GM12875 (cell line): ENCODE measurements at regions not wholly inside any gene's neighbourhood (a gene's known extent, or its start where the extent isn't known, plus 50 kb on each side); places are given as distances from the start of the nearest gene placed in this dataset.

ENCODE experiments used
- H3K4me3 ChIP-seq: one replicate; pipeline ENCODE4 v1.5.1; 2011; ENCODE audit warnings: low read depth, low read length, control low read depth
- CTCF ChIP-seq: IDR thresholded peaks from 2 replicates; pipeline ENCODE4 v1.5.1; 2011; ENCODE audit warnings: low read depth, mild to moderate bottlenecking, control low read depth, inconsistent platforms, low read length, moderate library complexity, borderline replicate concordance; ENCODE audit not compliant: insufficient read depth

DNA sequence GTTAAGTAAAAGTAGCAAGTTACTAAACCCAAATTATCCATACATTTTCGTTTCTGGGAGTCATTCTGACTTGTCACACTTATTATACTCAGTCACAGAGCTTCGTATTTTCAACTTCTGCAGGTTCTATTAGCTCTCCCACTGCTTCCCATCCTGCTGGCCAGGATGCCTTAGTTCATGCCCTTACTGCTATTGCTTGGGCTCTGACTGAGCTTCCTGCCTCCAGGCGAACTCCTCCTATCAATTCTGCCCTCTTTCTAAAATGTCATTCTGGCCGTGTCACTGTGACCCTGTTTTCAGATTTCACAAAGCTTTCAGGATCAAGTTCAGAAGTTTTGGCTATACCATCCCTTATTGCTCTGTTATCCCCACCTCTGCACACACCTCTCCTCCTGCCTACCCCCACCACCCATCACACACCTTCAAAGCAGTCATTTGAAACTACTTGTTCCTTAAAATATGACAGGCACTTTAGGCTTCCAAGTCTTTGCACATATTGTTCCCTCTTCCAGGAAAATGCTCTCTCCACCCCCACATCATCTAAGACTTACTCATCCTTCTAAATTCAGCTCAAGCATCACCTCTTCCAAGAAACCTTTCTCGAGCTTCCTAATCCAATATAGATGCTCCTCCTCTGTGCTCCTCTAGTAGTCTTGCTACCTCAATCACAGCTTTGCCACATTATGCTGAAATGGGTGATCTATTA, 278.0 kb downstream of the BRINP2 start:
- TF ChIP-seq CTCF: no peak
- H3K4me3 ChIP-seq: no peak overlapping the region

GRCh38 chr1:177448036-177448615, 277.4 kb downstream of the BRINP2 start:
- no peak overlapping the region for H3K4me3 ChIP-seq
- TF ChIP-seq CTCF: no peak

GRCh38 chr1:177444997-177445746, 274.4 kb downstream of the BRINP2 start:
- no peak for TF ChIP-seq CTCF
- no peak overlapping the region for H3K4me3 ChIP-seq

DNA sequence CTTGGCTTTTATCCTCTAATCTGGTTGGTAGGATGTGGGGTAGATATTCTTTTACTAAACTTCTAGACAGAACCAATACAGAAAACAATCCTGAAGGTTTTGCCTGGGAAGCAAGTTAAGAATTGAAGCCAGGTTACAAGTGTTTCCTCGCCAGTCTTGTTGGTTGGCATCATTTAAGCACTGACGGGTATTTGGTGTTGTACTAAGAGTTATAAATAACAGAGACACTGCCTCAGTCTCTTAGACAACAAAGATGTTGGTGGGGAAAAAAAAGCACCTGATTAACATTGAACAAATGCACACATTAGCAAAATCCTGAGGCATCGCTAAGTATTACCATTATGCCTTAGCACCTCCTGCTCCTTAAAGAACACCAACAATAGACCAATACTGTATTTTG, 272.2 kb downstream of the BRINP2 start:
- no peak for TF ChIP-seq CTCF
- no peak overlapping the region for H3K4me3 ChIP-seq

GRCh38 chr1:177442584-177442983, 271.8 kb downstream of the BRINP2 start:
- TF ChIP-seq CTCF: no peak
- H3K4me3 ChIP-seq: no peak overlapping the region

- no peak overlapping the region for H3K4me3 ChIP-seq
- TF ChIP-seq CTCF: no peak
Observed at GRCh38 chr1:177441281-177441680, 270.5 kb downstream of the BRINP2 start.

GRCh38 chr1:177440821-177441220, 270.1 kb downstream of the BRINP2 start:
- TF ChIP-seq CTCF: no peak
- H3K4me3 ChIP-seq: no peak overlapping the region
